ENCODE measurements at regions not wholly inside any gene's neighbourhood (a gene's known extent, or its start where the extent isn't known, plus 50 kb on each side); places are given as distances from the start of the nearest gene placed in this dataset.

DNA sequence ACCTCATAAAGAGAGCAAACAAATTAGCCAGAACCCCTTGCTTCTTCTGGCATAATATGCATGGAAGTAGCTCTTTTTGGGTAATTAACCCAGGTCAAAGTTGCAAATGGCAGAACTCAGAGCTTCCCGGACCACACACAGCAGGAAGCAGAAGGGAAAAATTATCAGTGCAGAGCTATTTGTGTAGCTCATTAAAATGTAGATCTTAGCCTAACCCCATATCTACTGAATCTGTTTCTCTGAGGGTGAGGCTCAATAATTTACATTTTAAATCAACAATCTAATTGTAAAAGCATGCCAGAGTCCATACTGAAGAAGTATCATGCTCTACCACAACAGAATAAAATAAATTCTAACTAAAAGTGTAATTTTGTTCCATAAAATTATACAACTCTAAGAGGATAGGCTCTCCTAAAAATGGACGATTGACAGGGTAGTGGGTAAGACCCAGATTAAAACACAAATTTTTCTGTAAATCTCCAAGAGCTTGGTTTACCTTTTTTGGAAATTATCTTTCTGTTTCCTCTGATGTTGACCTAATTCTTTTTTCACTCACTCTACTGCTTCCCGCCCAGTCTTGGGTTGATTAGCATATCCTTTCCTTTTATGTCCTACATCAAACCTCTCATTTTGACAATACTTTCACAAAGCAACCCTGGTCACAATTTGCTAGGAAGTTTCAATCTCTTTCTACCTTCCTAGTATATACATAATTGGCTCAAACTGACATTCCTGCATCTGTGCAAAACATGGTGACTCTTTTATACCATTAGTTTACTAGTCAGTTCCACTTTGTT lies 213.3 kb upstream of the SLC16A7 start:
- TF ChIP-seq, protein P1, sequence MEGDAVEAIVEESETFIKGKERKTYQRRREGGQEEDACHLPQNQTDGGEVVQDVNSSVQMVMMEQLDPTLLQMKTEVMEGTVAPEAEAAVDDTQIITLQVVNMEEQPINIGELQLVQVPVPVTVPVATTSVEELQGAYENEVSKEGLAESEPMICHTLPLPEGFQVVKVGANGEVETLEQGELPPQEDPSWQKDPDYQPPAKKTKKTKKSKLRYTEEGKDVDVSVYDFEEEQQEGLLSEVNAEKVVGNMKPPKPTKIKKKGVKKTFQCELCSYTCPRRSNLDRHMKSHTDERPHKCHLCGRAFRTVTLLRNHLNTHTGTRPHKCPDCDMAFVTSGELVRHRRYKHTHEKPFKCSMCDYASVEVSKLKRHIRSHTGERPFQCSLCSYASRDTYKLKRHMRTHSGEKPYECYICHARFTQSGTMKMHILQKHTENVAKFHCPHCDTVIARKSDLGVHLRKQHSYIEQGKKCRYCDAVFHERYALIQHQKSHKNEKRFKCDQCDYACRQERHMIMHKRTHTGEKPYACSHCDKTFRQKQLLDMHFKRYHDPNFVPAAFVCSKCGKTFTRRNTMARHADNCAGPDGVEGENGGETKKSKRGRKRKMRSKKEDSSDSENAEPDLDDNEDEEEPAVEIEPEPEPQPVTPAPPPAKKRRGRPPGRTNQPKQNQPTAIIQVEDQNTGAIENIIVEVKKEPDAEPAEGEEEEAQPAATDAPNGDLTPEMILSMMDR (conservative IDR thresholded peaks at IDR 0.05; ENCODE audit: low read length), result no peak
- no peak for TF ChIP-seq EZH2phosphoT487 (IDR thresholded peaks at IDR 0.05; ENCODE audit: borderline replicate concordance)
